NCI-H1930 (cell line): ENCODE measurements at regions not wholly inside any gene's neighbourhood (a gene's known extent, or its start where the extent isn't known, plus 50 kb on each side); places are given as distances from the start of the nearest gene placed in this dataset.
"Not testable (repeated sequence)": the region's sequence is repeated elsewhere in the genome, so short reads cannot be mapped to it uniquely, and the experiment has no call there.

Experiments used
- DNase-seq, 2 experiments: peaks; one replicate each; lab custom pipeline; 2025; lab: John Stamatoyannopoulos, UW

DNA sequence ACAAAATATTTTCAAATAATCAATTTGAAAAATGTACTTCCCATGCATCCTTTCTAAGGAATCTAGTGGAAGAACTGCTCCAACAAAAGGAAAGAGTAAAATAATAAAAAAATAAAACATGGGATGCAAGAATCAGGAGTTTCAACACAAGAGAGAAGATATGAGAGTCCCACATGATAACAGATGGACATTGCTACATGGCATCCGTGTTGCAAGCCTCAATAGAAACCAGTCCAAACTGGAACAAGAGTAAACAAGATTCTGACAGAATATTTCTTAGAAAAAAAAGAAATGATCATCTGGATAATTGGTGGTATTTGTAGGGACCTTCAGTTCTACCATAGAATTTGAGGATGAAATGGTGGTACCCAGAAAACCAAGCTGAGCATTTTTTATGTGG lies 186.8 kb downstream of the FRK start:
- no peak for DNase-seq

DNA sequence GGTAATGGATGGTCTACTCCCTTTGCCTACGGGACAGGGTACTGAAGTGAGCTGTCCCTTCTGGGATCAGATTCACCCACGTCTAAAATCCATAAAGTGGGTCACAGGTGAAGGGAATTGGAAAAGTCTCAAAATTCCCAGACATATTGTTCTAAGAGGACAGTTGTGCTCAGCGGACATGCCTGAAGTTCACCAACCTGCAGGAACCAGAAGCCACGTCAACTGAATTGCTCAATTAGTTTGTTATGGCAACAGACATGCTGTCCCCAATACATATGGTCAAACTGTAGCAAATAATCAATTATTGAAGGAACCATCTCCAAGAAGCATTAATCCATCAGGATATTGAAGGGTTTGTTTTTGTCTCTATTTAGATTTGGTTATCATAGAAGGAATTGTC lies 190.2 kb downstream of the FRK start:
- DNase-seq: no peak

DNA sequence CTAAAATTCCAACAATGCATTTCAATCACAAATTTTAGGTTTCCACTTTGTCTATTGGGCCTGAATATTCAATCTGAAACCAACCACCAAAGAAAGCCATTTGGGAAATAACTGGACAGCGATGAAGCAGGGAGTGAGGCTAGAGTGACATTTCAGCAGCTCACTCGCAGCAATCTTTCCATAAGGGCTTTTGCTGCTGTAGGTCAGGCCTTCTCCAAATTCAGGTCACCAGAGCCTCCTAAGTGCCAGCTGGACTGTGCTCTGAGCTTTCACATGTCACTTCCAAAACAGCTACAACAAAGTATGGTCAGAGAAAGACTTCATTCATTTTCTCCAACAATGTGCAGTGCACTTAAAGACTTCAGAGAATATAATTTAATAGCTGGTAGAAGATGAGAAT lies 194.8 kb downstream of the FRK start:
- no peak for DNase-seq

DNA sequence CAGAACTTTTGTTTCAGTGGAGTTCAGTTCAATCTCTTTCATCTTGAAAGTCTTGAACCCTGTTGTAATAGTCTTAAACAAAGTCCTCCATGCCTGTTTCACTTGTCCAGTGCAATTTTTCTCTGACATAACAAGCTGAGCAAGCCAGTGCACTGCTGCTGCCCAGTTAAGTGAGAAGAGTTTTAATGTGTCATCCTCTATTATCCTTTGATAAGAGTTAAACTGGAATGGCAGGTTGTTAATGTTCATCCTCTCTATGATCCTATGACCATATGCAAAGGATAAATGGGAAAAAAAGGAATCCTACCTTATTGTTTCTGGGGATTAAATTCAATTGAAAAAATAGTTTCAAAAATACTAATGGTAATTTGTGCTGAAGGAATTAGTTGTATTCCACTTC lies 197.5 kb downstream of the FRK start:
- no peak for DNase-seq

DNA sequence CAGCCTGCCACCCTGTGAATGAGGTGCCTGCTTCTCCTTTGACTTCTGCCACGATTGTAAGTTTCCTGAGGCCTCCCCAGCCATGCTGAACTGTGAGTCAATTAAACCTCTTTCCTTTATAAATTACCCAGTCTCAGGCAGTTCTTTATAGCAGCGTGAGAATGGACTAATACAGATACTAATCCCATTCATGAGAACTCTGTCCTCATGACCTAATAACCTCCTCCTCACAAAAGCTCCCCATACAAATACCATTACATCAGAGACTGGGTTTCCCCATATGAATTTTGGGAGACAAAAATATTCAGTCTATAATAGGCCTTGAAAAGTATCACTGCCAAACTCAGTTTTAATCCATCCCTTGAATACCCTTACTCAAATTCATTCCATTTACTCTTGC lies 199.0 kb downstream of the FRK start:
- DNase-seq: not testable (repeated sequence)

DNA sequence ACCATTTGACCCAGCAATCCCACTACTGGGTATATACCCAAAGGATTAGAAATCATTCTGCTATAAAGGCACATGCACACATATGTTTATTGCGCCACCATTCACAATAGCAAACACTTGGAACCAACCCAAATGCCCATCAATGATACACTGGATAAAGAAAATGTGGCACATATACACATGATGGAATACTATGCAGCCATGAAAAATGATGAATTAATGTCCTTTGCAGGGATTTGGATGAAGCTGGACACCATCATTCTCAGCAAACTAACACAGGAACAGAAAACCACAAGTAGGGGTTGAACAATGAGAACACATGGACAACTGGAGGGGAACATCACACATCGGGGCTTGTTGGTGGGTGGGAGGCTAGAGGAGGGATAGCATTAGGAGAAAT lies 201.1 kb downstream of the FRK start:
- DNase-seq: not testable (repeated sequence)

DNA sequence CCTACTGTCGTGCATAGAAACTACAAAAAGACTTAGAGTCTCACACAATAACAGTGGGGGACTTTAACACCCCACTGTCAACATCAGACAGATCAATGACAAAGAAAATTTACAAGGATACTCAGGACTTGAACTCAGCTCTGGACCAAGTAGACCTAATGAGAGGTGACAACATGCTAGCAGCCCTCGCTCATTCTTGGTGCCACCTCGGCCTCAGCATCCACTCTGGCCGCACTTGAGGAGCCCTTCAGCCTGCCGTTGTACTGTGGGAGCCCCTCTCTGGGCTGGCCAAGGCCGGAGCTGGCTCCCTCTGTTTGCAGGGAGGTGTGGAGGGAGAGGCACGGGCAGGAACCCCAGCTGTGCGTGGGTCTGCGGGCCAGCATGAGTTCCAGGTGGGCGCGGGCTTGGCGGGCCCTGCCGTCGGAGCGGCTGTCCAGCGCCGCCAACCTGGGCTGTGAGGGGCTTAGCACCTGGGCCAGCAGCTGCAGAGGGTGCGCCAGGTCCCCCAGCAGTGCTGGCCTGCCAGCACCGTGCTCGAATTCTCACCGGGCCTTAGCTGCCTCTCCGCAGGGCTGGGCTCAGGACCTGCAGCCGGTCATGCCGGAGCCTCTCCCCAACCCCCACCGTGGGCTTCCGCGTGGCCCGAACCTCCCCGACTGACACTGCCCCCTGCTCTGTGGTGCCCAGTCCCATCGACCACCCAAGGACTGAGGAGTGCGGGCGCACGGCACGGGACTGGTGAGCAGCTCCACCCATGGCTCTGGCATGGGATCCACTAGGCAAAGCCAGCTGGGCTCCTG lies 205.6 kb downstream of the FRK start:
- no peak for DNase-seq

DNA sequence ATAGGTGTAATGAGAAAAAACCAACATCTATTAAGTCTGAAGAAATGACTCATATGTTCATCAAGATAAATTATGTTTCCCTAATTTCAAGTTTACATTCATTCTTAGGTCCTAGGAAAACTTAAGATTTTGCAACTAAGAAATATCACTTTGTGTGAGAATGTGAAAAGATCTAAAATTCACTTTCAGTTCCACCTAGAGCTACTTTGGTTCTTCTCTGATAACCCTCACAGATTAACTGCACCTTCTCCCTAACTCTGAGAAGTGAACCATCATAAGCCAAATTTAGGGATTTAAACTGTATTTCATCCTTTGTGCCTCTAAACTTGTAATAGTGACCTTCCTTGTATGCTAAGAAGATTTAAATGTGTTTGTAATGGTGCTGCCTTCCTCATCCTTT lies 213.0 kb downstream of the FRK start:
- no peak for DNase-seq

DNA sequence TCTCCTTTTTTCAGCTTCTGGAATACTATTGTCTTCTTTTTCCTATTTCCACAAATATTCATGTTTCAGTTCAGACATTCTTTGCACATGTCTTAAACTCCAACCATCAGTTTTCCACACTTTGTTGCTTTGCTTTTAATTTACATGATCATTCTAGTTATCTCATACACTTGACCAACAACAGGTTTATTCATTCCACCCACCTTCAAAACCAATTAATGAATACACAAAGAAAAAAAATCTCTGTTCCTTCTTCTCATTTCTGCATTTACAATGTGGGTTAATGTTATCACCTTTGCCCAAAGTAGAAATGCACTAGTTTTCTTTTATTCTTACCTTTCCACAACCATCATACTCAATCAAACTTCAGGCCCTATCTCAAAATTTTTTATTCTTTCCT lies 216.7 kb downstream of the FRK start:
- no peak for DNase-seq

DNA sequence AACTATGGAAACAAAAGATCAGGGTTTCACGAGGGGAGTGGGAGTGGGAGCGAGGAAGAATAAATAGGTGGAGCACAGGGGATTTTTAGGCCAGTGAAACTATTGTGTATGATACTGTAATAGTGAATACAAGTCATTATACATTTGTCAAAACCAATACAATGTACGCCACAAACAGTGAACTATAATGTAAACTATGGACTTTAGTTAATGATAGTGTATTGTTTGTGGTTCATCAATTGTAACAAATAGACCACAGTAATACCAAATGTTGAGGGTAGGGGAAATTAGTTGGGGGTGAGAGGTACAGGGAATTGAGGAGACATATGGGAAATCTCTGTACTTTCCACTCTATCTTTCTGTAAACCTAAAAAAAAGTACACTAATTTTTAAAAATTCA lies 218.4 kb downstream of the FRK start:
- DNase-seq: no peak

DNA sequence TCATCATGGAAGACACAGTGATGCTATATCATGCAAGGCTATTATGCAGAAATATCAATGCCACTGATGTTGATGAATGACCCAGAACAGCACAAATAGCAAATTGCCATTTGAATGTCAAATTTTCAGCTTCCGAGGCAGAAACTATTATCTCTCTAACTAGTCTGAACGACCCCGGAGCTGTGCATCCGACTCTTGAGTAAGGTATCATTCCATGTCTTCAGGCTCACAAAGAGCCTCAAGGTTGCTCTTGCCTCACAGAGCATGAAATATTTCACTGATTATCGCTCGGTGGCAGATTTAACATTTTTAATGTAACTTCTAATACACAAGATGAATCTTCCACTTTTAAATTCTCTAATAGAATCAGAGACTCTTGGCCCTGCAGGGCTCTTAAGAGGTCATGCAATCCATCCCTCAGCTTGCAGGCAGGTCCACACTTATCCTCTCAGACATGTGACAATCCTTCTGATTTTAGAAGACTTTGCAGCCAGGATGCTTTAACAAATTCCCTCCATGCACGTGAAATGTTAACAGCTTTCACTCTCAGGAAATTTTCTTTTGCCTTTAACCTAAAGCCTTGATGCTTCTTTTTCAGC lies 221.0 kb downstream of the FRK start:
- no peak for DNase-seq

DNA sequence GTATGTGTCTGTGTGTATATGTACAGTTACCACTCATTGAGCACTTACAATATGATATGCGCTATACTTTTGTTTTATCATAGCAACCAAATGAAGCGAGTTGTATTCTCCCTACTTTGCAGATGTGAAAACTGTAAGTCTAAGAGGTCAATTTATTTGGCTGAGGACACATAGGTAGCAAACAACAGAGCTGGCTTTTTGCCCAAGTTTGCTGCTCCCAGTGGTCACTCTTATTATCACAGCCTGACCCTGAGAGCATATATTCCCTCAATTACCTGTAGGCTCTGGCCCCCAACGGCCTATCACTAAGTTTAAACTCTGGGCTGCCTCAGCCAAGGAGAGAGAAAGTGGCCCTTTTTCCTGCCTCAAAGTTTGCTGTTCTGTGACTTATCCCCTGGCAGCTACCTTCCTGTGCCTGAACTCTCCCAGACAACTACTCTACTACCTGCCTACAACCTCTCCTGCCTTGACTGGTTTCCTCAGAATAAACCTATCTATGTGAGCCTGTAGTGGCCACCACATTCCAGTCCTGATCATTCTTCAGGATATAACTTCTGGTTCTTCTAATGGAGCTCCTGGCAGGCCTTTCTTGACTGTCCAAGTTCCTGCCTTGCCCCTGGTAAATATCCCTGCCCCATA lies 221.8 kb downstream of the FRK start:
- DNase-seq: no peak

DNA sequence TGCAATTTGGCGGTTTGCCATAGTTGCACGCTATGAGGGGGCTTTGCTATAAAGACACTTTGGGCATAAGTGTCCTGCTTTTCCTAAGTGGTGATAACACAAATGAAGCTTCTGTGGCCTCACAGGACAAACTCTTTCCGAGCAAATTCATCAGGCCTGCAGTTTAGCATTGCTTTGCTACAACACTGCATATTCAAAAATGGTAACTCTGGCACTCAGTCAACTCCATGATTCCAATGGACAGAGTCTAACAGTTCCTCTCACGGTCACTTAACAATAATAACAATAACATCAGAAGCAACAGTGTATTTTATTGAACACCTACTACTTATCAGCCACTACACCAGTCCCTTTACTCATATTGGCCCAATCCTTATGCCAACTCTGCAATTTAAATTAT lies 222.5 kb downstream of the FRK start:
- DNase-seq: no peak

DNA sequence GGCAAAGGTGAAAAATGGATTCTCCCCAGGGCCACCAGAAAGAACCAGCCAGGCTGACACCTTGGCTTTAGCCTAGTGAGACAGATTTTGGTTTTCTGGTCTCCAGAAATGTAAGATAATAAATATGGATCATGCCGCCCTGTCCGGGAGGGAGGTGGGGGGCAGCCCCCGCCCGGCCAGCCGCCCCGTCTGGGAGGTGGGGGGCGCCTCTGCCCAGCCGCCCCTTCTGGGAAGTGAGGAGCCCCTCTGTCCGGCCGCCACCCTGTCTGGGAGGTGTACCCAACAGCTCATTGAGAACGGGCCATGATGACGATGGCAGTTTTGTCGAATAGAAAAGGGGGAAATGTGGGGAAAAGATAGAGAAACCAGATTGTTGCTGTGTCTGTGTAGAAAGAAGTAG lies 224.3 kb downstream of the FRK start:
- not testable (repeated sequence) for DNase-seq

DNA sequence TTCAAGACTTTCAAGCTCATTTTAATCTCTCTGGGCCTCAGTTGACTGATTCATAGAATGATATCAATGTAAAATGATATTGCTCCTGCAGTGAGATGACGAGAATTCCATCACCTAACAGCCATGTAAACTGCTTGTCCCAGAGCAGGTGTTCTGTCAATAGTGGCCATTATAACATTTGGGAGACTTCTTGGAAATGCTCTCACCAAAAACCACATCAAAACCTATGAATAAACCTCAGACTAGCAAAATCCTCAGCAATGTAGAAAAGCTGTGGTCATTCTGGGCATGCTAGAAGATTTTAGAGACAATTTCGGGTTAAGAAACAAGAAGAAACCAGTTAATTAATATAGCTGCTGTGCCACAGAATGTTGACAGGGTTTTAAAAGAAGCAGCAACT lies 225.4 kb downstream of the FRK start:
- no peak for DNase-seq

DNA sequence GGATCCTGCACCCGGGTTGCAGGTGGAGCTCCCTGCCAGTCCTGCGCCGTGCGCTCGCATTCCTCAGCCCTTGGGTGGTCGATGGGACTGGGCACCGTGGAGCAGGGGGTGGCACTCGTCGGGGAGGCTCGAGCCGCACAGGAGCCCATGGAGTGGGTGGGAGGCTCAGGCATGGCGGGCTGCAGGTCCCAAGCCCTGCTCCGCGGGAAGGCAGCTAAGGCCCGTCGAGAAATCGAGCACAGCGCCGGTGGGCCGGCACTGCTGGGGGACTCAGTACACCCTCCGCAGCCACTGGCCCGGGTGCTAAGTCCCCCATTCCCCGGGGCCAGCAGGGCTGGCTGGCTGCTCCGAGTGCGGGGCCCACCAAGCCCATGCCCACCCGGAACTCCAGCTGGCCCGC lies 226.1 kb downstream of the FRK start:
- not testable (repeated sequence) for DNase-seq

DNA sequence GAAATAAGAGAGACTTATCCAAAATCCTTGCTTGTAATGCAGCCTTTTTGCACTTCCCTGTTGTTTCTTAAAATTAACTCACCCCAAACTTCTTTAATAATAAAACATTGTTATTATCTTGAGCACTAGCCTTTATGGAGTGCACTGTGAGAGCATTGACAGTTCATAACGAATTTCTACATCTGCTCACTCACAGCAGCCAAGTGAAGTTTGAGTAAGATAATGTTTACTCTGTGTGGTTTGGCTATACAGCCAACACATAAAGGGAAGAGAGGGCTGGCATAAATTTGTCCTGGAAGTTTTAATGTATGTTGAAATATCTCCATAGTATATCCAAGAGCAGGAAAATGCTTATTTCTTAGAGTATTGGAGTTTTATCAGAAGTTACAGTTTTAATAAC lies 227.9 kb downstream of the FRK start:
- no peak for DNase-seq

DNA sequence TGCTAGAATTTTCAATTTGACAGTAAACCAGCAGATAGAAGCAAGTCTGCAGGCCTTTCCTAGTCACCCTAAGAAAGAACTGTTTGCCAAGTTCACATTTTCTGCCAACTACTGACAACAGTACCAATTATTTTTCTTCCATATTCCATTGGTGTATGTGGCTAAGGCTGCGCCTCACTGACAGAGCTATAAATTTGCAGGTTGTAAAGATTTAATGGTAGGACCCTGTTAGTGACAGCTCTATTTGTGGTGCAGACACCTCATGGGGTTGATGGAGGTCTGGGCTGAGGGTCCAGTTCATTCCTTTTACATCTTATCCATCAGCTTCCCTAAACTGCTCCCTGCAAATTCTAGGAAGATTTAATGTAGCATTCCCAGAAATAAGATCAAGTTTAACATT lies 228.5 kb downstream of the FRK start:
- DNase-seq: no peak

DNA sequence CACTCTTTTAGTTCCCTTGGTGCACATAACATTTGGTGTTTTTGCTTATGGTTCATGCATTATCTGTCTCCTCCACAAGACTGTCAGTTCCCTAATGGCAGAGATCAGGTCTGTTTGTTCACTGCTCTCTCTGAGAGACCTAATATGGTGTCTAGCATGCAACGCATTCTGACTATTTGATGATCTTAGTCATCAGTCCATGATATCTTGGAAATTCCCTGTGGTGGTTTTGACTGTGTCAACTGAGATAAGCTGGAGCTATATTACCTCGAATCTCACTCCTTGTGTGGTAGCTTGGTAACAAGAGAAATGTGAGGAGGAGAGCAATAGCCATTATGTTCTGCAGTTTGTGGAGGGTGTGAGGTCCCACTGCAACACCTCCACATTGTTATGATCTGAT lies 229.8 kb downstream of the FRK start:
- no peak for DNase-seq

DNA sequence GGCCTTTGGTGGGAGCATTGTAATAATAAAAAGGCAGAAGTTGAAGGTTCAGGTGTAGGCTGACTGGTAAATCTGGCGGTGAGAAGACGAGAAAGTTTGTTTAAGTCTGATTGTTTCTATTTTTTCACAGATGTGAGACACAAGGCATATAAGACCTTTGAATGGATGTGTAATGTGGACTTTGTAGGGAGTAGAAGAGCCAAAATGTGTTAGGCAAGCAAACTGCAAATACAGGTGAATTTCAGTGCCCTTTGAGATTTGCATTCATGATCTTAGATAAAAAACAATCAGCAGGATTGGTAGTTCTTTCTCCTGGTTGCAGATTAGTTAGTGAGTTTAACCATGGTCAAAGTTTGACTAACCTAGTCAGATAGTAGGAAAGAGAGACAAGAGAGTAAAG lies 238.9 kb downstream of the FRK start:
- DNase-seq: no peak

DNA sequence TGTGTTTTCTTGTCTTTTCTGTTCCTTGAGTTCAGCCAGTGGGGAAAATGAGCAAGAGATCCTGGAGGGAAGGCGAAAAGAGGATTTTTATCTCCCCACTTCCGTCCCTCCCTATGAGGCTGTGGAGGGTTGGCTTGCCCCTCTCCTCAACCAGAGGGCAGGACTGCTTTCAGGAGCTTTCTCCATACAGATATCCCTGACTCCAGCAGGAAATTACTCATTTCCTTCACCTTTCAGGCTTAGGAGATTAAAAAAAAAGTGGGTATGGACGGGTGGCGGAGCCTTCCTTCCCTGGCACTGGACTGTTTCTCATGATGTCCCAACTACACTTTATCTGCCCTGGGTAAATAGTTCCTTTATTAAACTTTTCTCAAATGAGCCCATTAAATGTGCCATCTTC lies 241.2 kb downstream of the FRK start:
- DNase-seq: no peak

DNA sequence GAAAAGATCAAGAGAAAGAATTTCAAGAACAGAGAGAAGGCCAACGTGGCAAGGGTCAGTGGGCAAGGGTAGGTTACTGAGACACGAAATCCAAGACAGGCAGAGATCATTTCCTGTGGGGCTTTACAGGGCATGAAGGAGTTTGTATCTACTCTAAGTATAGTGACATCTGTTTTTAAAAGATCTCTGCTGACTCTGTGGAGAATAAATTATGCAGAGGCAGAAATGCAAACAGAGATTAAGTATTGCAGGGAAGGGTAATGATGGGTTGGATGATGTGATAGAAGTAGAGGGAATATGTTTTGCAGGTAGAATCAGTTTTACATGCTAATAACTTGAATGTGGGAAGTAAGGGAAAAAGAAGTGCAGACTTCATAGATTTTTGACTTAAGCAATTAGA lies 243.5 kb downstream of the FRK start:
- DNase-seq: no peak

DNA sequence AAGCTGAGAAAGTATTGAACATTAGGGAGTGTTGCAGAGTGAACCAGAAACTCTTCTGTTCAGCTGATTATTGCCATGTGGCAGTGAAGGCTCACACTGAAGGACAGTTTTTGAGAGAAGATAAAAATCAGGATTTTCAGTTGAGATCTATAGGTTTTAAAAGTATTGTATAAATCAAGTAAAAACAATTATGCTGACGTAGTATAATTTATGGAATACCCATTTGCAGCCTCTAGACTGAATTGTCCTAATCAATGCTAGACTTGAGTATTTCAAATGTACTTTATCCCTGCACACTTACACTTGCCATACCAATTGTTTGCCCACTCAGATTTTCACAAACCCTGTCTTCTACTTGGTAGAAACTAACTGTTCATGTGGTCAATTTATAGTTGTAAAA lies 245.8 kb downstream of the FRK start:
- no peak for DNase-seq

DNA sequence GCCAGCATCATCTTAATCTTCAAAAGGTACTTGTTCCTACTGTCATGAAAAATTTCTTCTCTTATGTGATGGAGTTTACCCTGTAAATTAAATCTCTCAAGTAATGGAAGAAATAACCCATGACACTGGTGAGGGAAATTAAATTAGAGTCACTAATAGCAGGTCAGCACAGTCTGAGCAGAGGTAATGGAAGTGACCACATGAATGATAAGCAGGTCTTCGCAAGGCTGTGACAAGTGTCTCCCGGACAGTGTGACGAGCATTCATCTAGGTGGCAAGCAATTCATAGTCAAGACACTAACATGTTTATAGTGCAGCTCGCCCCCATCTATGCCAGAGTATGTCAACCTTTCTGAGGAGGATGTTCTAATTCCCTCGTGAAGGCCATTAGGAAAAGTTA lies 249.2 kb downstream of the FRK start:
- no peak for DNase-seq
